GM21723 (cell line): ENCODE measurements at regions not wholly inside any gene's neighbourhood (a gene's known extent, or its start where the extent isn't known, plus 50 kb on each side); places are given as distances from the start of the nearest gene placed in this dataset.

ENCODE experiments used
- ATAC-seq: cut with Tn5 transposase; IDR thresholded peaks from one replicate; pipeline ENCODE4 v1.9.1; 2021; ENCODE audit warnings: mild to moderate bottlenecking, moderate library complexity; ENCODE audit not compliant: unreplicated experiment

GRCh38 chr11:33617672-33618350 is 82.8 kb downstream of the C11orf91 start:
- ATAC-seq = no peak

DNA sequence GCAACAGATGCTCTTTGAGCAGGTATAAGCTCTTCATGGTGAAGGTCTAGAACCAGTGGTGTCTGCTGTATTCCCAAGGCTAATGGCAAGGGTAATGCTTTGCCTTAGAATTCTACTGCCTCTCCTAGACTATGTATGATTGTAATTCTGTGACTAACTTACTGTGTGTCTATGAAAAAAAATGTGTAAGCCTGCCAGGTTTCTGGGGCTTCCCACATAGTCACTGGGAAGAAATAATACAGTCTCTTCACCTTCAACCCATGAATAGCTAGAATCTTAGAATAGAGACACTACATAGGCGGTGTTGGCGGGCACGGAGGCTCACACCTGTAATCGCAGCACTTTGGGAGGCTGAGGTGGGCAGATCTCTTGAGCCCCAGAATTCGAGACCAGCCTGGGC is 84.1 kb downstream of the C11orf91 start:
- no peak for ATAC-seq

DNA sequence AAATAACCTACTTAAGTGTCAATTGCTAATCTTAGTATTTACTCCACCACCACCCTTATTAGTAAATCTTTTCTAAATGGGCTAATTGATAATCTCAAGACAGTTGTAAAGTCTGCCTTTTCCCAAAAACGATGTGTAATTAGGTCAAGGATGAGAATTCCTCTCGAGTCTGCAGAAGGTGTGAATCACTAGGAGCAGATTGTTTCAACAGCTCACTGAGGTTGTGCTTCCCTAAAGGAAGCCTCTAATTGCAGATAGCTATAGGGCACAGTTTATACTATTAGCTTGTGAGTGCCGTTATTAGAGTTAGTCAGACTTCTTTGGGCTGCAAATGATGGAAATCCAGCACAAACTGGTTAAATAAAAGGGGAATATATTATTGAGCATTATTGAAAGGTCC is 84.9 kb downstream of the C11orf91 start:
- ATAC-seq = no peak

- no peak for ATAC-seq
Measured at GRCh38 chr11:33613404-33613803, 87.2 kb downstream of the C11orf91 start.

DNA sequence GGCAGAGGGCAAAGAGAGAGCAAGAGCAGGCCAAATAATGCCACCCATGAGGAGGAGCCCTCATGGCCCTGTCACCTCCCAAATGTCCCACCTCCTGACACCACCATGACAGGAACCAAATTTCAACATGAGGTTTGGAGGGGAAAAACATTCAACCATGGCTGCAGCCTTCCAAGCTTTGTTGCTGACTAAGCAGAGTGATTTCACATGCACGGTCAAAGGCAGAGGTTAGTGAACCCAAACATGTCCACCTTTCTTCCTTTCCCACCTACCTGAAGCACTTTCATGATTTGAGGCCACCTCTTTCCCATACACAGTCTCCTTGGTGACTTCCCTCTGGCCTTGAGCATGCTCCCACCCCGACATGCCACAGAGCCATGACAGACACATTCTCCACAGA is 89.7 kb downstream of the C11orf91 start:
- no peak for ATAC-seq

DNA sequence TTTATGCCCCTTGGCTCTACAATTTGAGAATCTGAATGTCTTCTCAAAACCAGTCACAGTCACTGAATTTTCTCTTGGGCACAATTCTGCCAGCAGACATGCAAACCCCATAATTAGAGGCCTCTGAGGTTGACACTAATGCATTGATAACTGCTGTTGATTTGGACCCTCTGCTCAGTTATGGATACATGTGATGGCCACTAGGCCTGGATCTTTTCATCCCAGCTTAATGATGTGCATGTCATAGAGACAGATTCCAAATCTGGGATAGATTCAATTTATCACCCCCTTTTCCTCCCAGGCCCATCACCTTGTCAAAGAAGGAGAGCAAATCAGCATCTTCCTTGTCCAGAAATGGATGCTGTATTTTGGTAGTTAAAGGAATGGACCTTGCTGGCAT is 92.2 kb downstream of the C11orf91 start:
- no peak for ATAC-seq

DNA sequence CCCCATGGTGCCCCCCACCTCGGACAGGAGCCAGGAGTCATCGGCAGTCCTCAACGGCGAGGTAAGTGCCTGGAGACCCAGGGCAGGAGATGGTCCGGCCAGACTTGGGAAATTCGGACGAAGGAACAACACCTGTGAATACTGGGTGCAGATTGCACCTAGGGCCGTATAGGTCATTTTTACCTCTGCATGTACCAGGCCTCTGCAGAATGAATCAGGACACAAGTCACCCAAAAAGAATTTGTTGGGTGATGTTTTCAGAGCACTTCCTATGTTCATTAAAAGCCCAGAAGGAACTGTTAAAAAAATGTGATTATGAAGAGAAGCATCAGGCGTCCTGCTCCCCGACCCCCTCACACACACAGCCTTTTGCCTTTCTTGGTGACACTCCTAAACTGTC is 93.9 kb downstream of the C11orf91 start:
- no peak for ATAC-seq

- no peak for ATAC-seq
Measured at GRCh38 chr11:33605703-33606102, 94.9 kb downstream of the C11orf91 start.

- no peak for ATAC-seq
Measured at GRCh38 chr11:33598426-33599069, 102.1 kb downstream of the C11orf91 start.

DNA sequence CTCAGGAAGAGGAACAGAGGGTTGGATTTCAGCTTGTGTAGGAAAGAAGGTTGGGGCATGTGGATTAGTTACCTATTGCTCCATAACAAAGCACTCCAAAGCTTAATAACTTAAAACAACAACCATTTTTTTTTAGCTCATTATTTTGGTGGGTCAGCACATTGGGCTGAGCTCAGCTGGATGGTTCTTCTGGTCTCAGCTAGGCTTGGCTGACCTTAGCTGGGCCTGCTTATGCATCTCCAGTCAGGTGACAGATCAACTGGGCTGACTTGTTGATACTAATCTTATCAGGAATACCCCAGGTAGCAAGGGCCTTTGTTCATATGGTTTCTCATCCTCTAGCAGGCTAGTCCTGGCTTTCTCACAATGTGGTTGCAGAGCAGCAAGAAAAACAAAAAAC is 106.4 kb downstream of the C11orf91 start:
- no peak for ATAC-seq

DNA sequence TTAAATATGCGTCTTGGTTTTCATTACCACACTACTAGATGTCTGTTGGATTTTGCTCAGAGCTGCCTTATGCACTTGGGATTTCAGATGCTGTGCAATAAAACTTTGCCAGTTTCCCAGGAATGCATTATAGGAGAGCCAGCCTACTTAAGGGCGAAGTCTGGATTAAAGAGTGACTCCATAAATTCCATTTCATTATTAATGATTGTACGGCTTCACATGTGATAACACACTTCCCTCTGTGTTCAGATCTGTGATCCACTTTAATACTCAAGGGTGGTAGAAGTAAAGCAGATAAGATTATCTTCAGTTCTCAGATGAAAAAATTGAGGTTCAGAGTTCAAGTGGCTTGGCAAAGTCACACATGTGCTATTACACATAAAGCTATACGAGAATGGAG is 110.2 kb downstream of the C11orf91 start:
- ATAC-seq = no peak

DNA sequence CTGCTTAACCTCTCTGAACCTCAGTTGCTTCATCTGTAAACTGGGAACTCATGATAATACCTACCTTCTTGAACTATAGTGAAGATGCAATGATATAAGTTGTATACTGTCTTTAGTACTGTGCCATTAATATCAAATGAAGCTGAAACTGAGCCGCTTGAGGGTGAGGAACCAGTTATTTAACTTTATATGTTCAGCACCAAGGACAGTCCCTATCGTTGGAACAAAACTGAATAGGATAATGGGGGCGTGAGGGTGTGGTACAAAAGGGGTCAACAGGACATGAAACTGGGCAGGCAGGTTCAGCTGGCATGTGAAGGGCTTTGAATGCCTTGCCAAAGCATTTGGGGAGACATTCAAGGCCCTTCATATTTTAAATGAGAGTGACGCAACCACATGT is 112.6 kb downstream of the C11orf91 start:
- ATAC-seq = no peak

- no peak for ATAC-seq
Measured at GRCh38 chr11:33585586-33586209, 114.9 kb downstream of the C11orf91 start.

DNA sequence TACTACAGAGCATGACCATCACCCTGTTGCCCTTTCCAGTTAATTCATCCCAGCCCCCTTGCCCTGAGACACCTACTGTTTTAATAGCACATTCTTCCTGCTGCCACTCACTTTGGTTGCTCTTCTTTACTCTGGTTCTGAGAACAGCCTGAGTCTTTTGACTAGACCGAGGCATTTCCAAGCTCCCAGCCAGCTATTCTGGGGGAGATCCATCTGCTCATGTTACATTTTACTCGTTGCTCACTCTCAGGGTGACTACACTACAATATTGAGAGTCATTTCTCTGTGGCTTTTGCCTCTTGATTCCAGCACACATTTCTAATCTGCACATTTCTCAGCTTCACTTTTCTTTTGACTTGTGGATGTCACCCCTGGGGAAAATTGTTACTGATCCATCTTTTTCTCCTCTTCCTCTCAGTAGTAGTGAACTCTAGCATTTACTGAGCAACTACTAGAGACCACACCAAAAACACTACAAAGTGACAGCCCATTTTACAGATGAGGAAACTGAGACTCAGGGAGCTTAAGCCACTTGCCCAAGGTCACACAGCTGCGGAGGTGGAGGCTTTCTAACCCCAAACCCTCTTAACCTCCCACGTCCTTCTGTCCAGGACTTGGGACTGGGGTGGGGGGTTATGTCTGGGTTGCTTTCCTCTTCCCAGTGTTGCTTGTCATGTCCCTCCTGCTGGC is 117.8 kb downstream of the C11orf91 start:
- ATAC-seq = no peak

DNA sequence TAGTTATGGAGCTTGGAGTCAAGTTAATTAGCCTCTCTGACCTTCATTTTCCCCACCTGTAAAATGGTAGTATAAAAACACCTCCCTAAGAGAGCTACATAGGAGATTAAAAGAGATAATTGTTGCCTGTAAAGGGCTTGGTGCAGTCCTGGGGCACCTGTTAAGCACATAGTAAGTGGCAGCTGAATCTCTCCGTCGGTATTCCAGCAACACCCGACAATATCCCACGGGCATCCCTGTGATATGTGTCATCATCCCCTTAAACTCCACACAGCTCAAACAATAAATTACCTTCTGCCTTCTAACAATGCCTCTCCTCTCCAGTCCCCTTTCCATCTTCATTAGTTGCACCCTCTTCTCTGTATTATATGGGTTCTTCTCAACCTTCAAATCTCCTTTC is 121.5 kb downstream of the C11orf91 start:
- ATAC-seq = no peak

DNA sequence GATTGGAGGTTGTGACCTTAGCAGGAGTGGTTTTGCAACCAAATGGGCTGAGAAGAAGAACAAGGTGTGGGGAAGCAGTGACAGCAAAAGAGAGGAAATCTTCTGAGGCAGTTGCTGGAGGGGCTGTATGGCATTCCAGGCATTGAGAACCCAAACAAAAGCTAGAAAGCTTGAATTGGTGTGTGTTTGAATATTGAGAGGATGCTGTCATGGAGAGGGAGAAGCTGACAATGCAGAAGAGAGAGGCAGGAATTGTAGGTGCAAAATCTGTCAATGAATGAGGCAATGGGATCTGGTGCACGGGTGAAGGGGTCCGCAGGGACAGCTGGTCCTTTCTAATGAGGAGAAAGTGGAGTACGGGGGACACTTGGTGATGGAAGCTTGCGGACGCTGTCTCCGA is 123.4 kb downstream of the C11orf91 start:
- ATAC-seq = no peak

- ATAC-seq = peak; percentile 79
Measured at GRCh38 chr11:33575311-33575710, 125.3 kb downstream of the C11orf91 start.

DNA sequence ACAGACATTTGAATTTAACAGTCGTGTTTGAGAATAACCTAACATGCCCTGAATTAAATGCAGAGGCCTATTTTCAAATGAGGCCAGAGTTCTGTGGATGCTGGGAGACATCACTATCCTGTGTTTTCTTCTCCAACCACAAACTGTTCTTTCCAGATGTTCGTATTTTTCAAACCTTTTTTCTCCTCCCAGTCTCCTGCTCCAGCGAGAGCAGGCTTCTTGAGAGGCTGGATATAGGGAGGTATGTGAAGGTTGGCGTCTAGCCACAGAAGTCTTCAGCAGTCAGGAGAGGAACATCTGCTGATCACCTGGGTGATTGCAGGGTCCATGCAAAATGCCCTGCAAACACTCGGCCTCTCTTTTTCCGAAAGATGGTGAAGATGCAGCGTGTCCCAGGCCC is 126.3 kb downstream of the C11orf91 start:
- no peak for ATAC-seq

GRCh38 chr11:33569333-33569732 is 131.3 kb downstream of the C11orf91 start:
- ATAC-seq = no peak

DNA sequence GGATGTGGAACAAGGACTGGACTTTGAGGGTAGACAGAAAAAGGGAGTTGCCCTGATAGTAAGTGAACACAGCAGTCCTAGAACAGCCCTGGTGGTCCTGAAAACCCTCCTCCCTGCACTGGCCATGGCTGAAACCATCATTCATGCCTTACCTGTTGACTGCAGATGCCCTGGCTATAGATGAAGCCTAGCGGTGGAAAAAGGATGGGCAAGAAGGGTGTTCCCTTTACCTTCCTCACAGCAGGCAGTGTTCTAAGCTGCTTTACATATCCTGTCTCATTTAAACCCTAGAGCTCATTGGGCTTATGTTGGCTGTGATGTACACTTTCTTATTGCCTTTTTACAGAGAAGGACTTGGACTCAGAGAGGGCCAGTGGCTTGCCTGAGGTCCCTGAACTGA is 133.6 kb downstream of the C11orf91 start:
- ATAC-seq = no peak

- no peak for ATAC-seq
Measured at GRCh38 chr11:33564856-33565453, 135.7 kb downstream of the C11orf91 start.
